ENCODE measurements at regions not wholly inside any gene's neighbourhood (a gene's known extent, or its start where the extent isn't known, plus 50 kb on each side); places are given as distances from the start of the nearest gene placed in this dataset.

DNA sequence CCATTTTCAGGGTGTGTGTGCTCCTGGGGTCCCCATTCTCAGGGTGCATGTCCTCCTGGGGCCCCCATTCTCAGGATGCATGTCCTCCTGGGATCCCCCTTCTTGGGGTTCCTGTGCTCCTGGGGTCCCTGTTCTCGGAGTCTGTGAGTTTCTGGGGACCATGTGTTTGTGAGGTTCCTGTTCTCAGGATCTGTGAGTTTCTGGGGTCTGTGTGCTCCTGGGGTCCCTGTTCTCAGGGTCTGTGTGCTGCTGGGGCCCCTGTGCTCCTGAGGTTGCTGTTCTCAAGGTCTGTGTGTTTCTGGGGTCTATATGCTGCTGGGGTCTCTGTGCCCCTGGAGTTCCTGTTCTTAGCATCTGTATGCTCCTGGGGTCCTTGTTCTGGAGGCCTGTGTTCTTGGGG, 425.5 kb downstream of the GLRX3 start:
- DNase-seq (ENCODE audit: low read depth, low spot score): no peak
- Mint-ChIP-seq H3K27ac (ENCODE audit: unreplicated experiment) (no peak overlapping the region), H3K4me3 (no peak overlapping the region), H3K9me3 (no peaks in the 10 kb centered on the region), H3K27me3 (ENCODE audit: low read depth) (peaks cover 9% of the 10 kb centered on the region), H3K36me3 (ENCODE audit: low read depth) (no peaks in the 10 kb centered on the region), H3K4me1 (peaks cover 15% of the 10 kb centered on the region)
- TF ChIP-seq, protein P1, sequence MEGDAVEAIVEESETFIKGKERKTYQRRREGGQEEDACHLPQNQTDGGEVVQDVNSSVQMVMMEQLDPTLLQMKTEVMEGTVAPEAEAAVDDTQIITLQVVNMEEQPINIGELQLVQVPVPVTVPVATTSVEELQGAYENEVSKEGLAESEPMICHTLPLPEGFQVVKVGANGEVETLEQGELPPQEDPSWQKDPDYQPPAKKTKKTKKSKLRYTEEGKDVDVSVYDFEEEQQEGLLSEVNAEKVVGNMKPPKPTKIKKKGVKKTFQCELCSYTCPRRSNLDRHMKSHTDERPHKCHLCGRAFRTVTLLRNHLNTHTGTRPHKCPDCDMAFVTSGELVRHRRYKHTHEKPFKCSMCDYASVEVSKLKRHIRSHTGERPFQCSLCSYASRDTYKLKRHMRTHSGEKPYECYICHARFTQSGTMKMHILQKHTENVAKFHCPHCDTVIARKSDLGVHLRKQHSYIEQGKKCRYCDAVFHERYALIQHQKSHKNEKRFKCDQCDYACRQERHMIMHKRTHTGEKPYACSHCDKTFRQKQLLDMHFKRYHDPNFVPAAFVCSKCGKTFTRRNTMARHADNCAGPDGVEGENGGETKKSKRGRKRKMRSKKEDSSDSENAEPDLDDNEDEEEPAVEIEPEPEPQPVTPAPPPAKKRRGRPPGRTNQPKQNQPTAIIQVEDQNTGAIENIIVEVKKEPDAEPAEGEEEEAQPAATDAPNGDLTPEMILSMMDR (conservative IDR thresholded peaks at IDR 0.05): no peak

DNA sequence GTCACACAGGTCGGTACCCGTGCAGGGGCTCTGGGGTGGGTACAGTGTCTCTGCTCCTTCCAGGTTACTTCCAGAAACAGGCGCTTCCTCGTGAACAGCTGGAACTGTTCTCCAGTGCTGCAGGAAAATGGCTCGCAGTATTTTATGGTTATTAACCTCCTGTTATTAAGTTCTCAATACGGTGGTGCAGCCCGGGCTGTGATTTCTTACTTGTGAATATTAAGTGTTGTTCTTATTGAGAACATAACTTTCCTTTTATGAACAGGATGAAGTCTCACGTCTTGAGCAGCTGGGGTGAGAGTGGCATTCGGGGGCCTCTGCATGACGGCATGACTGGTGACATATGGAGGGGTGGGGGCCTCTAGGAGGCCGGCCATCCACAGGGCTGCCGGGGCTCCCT, 430.8 kb downstream of the GLRX3 start:
- Mint-ChIP-seq H3K4me1 (no peaks in the 10 kb centered on the region), H3K27me3 (ENCODE audit: low read depth) (peaks cover 14% of the 10 kb centered on the region), H3K4me3 (no peak overlapping the region), H3K9me3 (no peaks in the 10 kb centered on the region), H3K27ac (ENCODE audit: unreplicated experiment) (no peak overlapping the region), H3K36me3 (ENCODE audit: low read depth) (no peaks in the 10 kb centered on the region)
- no peak for DNase-seq (ENCODE audit: low read depth, low spot score)
- TF ChIP-seq, protein P1 (conservative IDR thresholded peaks at IDR 0.05): no peak

DNA sequence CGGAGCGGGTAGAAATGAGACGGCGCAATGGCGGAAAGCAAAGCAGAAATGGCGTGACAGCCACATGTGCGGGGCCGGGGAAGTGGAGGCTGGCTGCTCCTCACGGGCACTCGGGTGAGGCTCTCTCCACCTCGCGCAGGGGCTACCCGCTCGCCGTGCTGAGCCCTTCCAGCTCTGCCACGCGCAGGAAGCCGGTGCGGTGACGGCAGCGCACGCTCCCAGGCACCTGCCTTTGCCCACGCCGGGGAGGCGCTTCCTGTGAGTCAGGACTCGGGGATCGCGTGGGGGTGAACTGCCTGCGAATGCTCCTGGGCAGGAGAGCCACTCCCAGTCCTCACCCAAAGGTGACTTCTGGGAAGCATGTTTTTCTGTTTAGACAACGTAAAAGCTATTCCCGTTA, 431.2 kb downstream of the GLRX3 start:
- TF ChIP-seq, protein P1 (conservative IDR thresholded peaks at IDR 0.05): no peak
- no peak for DNase-seq (ENCODE audit: low read depth, low spot score)
- H3K27me3 Mint-ChIP-seq (ENCODE audit: low read depth): peaks cover 14% of the 10 kb centered on the region
- no peaks in the 10 kb centered on the region for H3K9me3 Mint-ChIP-seq
- H3K27ac Mint-ChIP-seq (ENCODE audit: unreplicated experiment): no peak overlapping the region
- no peaks in the 10 kb centered on the region for H3K4me1 Mint-ChIP-seq
- H3K36me3 Mint-ChIP-seq (ENCODE audit: low read depth): no peaks in the 10 kb centered on the region
- no peak overlapping the region for H3K4me3 Mint-ChIP-seq

DNA sequence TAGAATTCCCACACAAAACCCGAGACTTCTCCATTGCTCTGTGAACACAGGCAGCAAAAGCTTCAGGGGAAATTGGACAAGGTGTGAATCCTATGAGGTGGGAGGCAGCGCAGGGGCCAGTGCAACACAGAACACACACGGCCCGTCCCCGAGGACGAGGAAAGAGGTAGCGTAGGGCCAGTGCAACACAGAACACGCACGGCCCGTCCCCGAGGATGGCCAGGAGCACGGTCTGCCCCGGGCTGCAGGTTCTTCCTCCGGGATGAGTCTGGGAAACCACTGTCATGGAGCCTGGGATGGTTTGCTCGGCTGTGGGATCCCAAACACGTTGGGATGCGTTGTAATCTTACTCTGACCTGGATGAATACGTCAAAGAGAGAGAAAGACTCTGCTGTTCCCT, 432.1 kb downstream of the GLRX3 start:
- Mint-ChIP-seq H3K27ac (ENCODE audit: unreplicated experiment) (no peak overlapping the region), H3K36me3 (ENCODE audit: low read depth) (no peaks in the 10 kb centered on the region), H3K9me3 (no peaks in the 10 kb centered on the region), H3K4me3 (no peak overlapping the region), H3K27me3 (ENCODE audit: low read depth) (peaks cover 15% of the 10 kb centered on the region), H3K4me1 (no peaks in the 10 kb centered on the region)
- no peak for DNase-seq (ENCODE audit: low read depth, low spot score)
- TF ChIP-seq, protein P1 (conservative IDR thresholded peaks at IDR 0.05): no peak

DNA sequence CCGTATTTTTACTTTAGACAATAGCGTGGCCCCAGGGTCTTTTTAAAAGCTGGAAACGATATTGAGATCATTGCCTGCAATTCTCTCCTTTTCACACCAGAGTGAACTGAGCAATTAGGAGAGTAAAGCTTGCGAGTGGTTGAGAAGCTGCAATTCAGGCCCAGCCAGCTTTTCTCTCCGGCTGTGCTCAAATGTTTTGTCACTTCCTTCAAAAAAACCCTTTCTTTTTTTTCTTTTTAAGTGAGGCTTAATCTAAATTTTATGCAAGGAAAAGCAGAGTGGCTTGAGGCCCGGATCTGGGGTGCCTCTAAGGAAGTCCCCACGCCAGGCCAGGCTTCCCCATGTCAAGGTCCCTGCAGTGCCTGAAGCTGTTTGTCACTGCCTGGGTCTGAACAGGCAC, 433.9 kb downstream of the GLRX3 start:
- Mint-ChIP-seq H3K9me3 (no peaks in the 10 kb centered on the region), H3K4me3 (no peak overlapping the region), H3K27ac (ENCODE audit: unreplicated experiment) (no peak overlapping the region), H3K4me1 (no peaks in the 10 kb centered on the region), H3K27me3 (ENCODE audit: low read depth) (peaks cover 21% of the 10 kb centered on the region), H3K36me3 (ENCODE audit: low read depth) (no peaks in the 10 kb centered on the region)
- TF ChIP-seq, protein P1 (conservative IDR thresholded peaks at IDR 0.05): no peak
- no peak for DNase-seq (ENCODE audit: low read depth, low spot score)

DNA sequence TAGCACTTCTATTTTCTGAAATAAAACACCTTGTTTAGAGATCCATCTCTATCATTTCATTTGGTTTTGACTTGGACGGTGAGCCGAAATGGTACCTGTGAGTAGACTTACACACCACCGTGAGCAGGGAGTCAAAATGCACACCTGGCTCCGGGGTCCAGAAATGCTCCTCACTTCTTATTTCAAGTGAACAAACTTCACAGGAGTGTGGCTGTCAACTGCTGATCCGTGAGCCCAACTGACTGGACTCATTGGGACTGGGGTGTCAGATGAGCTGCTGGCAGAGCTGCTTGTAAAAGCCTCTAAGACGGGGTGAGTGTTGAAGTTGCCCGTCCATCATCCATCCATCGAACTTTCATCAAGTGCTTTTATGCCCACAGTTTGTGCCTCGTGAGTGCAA, 435.5 kb downstream of the GLRX3 start:
- Mint-ChIP-seq H3K4me3 (no peak overlapping the region), H3K36me3 (ENCODE audit: low read depth) (no peaks in the 10 kb centered on the region), H3K27ac (ENCODE audit: unreplicated experiment) (no peak overlapping the region), H3K9me3 (no peaks in the 10 kb centered on the region), H3K27me3 (ENCODE audit: low read depth) (peaks cover 32% of the 10 kb centered on the region), H3K4me1 (no peaks in the 10 kb centered on the region)
- TF ChIP-seq, protein P1 (conservative IDR thresholded peaks at IDR 0.05): no peak
- no peak for DNase-seq (ENCODE audit: low read depth, low spot score)

All from neural crest cell (in vitro differentiated cells).